NB4 (cell line): ENCODE measurements at regions not wholly inside any gene's neighbourhood (a gene's known extent, or its start where the extent isn't known, plus 50 kb on each side); places are given as distances from the start of the nearest gene placed in this dataset.

Source experiments
- CTCF ChIP-seq: IDR thresholded peaks from one replicate; pipeline ENCODE4 v1.5.1; 2012; ENCODE audit warnings: low read depth, low read length
- MAX ChIP-seq: IDR thresholded peaks from 2 replicates; pipeline ENCODE4 v1.6.1; 2011; ENCODE audit warnings: low read depth, low read length
- MYC ChIP-seq: IDR thresholded peaks from 2 replicates; pipeline ENCODE4 v1.6.1; 2011; ENCODE audit warnings: low read depth, low read length
- POLR2A ChIP-seq: IDR thresholded peaks from 2 replicates; pipeline ENCODE4 v1.6.1; 2011; ENCODE audit warnings: mild to moderate bottlenecking; ENCODE audit not compliant: insufficient read length; ENCODE audit errors: extremely low read depth

GRCh38 chr5:171569065-171569712 is 149.7 kb downstream of the FGF18 start:
- TF ChIP-seq CTCF (no peak), POLR2A (no peak), MAX (no peak), MYC (no peak)
